ENCODE measurements at regions not wholly inside any gene's neighbourhood (a gene's known extent, or its start where the extent isn't known, plus 50 kb on each side); places are given as distances from the start of the nearest gene placed in this dataset.

DNA sequence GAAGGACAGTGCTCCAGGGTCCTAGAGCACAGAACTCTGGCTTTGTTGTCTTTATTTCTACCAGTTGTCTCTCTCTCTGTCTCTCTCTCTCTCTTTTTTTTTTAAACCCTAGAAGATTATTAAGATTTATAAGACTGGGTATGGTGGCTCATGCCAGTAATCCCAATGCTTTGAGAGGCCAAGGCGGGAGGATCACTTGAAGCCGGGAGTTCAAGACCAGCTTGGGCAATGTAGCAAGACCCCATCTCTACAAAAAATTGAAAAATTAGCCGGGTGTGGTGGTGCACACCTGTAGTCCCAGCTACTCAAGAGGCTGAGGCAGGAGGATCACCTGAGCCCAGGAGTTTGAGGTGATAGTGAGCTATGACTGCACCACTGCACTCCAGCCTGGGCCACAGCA is 65.0 kb upstream of the ABL1 start:
- H3K9me3 Mint-ChIP-seq, result peaks cover 6% of the 10 kb centered on the region
- no peak overlapping the region for H3K4me3 Mint-ChIP-seq
- no peak for TF ChIP-seq CTCF (IDR thresholded peaks at IDR 0.05; ENCODE audit: unreplicated experiment in 3 of 3)
- peak overlapping the region in 1 of 3 experiments; percentile 12 for H3K27ac Mint-ChIP-seq
- H3K36me3 Mint-ChIP-seq (ENCODE audit: low read depth), result peaks cover 4% of the 10 kb centered on the region
- no peaks in the 10 kb centered on the region for H3K27me3 Mint-ChIP-seq (ENCODE audit: low read depth)
- peaks cover 37% of the 10 kb centered on the region for H3K4me1 Mint-ChIP-seq

DNA sequence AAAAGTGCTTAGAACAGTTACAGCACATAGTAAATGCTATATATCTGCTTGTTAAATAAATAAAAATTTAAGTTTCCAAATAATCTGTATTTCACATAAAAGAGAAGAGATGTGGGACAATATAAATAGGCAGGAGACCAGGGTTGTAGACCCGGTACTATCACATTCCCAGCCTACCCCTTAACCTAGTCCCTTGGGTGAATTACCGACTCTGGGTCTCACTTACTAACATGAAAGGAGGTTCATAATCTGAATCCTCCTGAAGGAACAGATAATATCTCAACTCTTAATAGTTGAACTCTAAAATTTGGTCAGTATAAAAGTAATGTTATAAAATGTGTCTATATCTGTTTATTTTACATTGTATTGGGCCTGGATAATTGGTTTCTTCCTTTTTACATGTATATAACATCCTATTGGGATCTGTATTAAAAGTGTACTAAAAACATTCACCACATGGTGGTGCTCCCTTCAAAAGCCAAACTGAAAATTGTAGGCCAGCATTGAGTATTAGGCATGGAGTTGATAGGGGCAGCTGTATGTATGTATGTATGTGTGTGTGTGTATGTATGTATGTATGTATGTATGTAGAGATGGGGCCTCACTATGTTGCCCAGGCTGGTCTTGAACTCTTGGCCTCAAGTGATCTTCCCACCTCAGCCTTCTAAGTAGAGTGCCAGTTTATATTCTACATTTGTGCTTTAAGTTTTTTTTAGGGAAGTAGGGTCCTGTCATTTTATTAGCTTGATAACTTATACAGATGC is 64.2 kb upstream of the ABL1 start:
- Mint-ChIP-seq H3K27me3 (ENCODE audit: low read depth) (no peaks in the 10 kb centered on the region), H3K4me3 (no peak overlapping the region), H3K4me1 (peaks cover 32% of the 10 kb centered on the region), H3K27ac (peak overlapping the region; percentile 17 to 46 (median 27)), H3K9me3 (peaks cover 13% of the 10 kb centered on the region), H3K36me3 (ENCODE audit: low read depth) (peaks cover 11% of the 10 kb centered on the region)
- peak; percentile 55 to 82 (median 67) for TF ChIP-seq CTCF (IDR thresholded peaks at IDR 0.05; ENCODE audit: unreplicated experiment in 3 of 3)

DNA sequence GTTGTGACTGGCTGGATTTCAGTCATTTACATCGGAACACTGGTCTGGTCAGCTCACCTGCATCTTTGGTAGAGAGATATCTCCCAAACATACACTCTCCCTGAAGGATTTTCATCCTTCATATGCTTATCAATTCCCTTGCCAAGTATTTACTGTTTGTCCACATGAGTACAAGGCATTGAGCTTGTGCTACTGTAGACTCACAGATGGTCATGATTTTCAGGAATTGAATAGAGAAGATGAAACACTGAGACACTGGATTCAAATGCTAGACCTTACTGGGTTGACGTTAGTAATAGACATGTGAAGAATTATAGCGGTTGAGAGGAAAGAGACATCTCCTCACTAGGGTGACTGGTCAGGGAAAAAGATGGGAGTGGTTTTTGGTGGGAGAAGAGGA is 62.9 kb upstream of the ABL1 start:
- Mint-ChIP-seq H3K9me3 (peaks cover 24% of the 10 kb centered on the region), H3K4me1 (peaks cover 19% of the 10 kb centered on the region), H3K36me3 (ENCODE audit: low read depth) (peaks cover 19% of the 10 kb centered on the region), H3K27ac (no peak overlapping the region), H3K4me3 (no peak overlapping the region), H3K27me3 (ENCODE audit: low read depth) (no peaks in the 10 kb centered on the region)
- no peak for TF ChIP-seq CTCF (IDR thresholded peaks at IDR 0.05; ENCODE audit: unreplicated experiment in 3 of 3)

DNA sequence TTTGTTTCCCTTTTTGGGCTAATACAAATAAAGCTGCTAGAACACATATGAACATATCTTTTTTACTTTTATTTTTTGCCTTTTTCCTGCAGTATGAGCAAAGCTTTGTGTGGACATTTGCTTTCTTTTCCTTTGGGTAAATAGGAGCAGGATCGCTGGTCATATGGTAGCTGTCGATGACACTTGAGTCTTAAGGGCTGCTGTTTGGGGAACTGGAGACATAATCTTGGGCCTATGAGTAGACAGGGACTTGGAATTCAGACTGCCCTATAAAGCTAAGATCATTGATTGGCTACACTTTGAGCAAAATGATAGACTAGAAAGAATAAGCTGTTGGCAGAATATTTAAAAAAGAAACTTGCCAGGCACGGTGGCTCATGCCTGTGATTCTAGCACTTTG is 60.9 kb upstream of the ABL1 start:
- Mint-ChIP-seq H3K4me1 (peaks cover 16% of the 10 kb centered on the region), H3K36me3 (ENCODE audit: low read depth) (peaks cover 19% of the 10 kb centered on the region), H3K4me3 (no peak overlapping the region), H3K27me3 (ENCODE audit: low read depth) (no peaks in the 10 kb centered on the region), H3K27ac (no peak overlapping the region), H3K9me3 (peaks cover 24% of the 10 kb centered on the region)
- TF ChIP-seq CTCF (IDR thresholded peaks at IDR 0.05; ENCODE audit: unreplicated experiment in 3 of 3), result no peak

- H3K27me3 Mint-ChIP-seq (ENCODE audit: low read depth), result no peaks in the 10 kb centered on the region
- H3K27ac Mint-ChIP-seq, result peak overlapping the region in 2 of 3 experiments; percentile 16 to 78
- no peak overlapping the region for H3K4me3 Mint-ChIP-seq
- TF ChIP-seq CTCF (IDR thresholded peaks at IDR 0.05; ENCODE audit: unreplicated experiment in 3 of 3), result no peak
- peaks cover 19% of the 10 kb centered on the region for H3K36me3 Mint-ChIP-seq (ENCODE audit: low read depth)
- peaks cover 24% of the 10 kb centered on the region for H3K9me3 Mint-ChIP-seq
- peaks cover 26% of the 10 kb centered on the region for H3K4me1 Mint-ChIP-seq
Observed at GRCh38 chr9:130775336-130775991, 59.6 kb upstream of the ABL1 start.

Measured in nephron (organoid).